RPMI7951 (cell line): ENCODE measurements at regions not wholly inside any gene's neighbourhood (a gene's known extent, or its start where the extent isn't known, plus 50 kb on each side); places are given as distances from the start of the nearest gene placed in this dataset.
"Not testable (repeated sequence)": the region's sequence is repeated elsewhere in the genome, so short reads cannot be mapped to it uniquely, and the experiment has no call there.

ENCODE experiments used
- DNase-seq: peaks from one replicate; pipeline ENCODE4 v3.0.0-alpha.2; 2012; ENCODE audit warnings: low read depth

GRCh38 chr7:65620216-65620615 is 246.6 kb downstream of the ZNF92 start:
- not testable (repeated sequence) for DNase-seq

- peak; percentile 10 for DNase-seq
These were observed 248.0 kb downstream of the ZNF92 start for GRCh38 chr7:65621580-65622201.

GRCh38 chr7:65631236-65631635 is 241.6 kb upstream of the VKORC1L1 start:
- DNase-seq = not testable (repeated sequence)

- DNase-seq = not testable (repeated sequence)
These were observed 239.1 kb upstream of the VKORC1L1 start for GRCh38 chr7:65633587-65634404.

- DNase-seq = not testable (repeated sequence)
These were observed 234.0 kb upstream of the VKORC1L1 start for GRCh38 chr7:65638918-65639317.

GRCh38 chr7:65639717-65640116 is 233.2 kb upstream of the VKORC1L1 start:
- not testable (repeated sequence) for DNase-seq

- DNase-seq = not testable (repeated sequence)
These were observed 229.4 kb upstream of the VKORC1L1 start for GRCh38 chr7:65643498-65643897.

- not testable (repeated sequence) for DNase-seq
These were observed 225.5 kb upstream of the VKORC1L1 start for GRCh38 chr7:65647153-65647964.

GRCh38 chr7:65651174-65651573 is 221.7 kb upstream of the VKORC1L1 start:
- DNase-seq = not testable (repeated sequence)

- not testable (repeated sequence) for DNase-seq
These were observed 220.9 kb upstream of the VKORC1L1 start for GRCh38 chr7:65651826-65652592.

GRCh38 chr7:65652669-65653068 is 220.2 kb upstream of the VKORC1L1 start:
- not testable (repeated sequence) for DNase-seq

GRCh38 chr7:65656494-65657188 is 216.2 kb upstream of the VKORC1L1 start:
- not testable (repeated sequence) for DNase-seq

- peak; percentile 2 for DNase-seq
These were observed 189.5 kb upstream of the VKORC1L1 start for GRCh38 chr7:65683362-65683761.

GRCh38 chr7:65699026-65699714 is 173.7 kb upstream of the VKORC1L1 start:
- peak; percentile 8 for DNase-seq

GRCh38 chr7:65699715-65700356 is 173.0 kb upstream of the VKORC1L1 start:
- not testable (repeated sequence) for DNase-seq

- DNase-seq = not testable (repeated sequence)
These were observed 153.6 kb upstream of the VKORC1L1 start for GRCh38 chr7:65719123-65719798.

GRCh38 chr7:65722361-65722792 is 150.5 kb upstream of the VKORC1L1 start:
- DNase-seq = peak; percentile 17

- DNase-seq = not testable (repeated sequence)
These were observed 145.7 kb upstream of the VKORC1L1 start for GRCh38 chr7:65727182-65727581.

GRCh38 chr7:65731129-65731528 is 141.7 kb upstream of the VKORC1L1 start:
- DNase-seq = no peak
